GM12864 (cell line): ENCODE measurements at regions not wholly inside any gene's neighbourhood (a gene's known extent, or its start where the extent isn't known, plus 50 kb on each side); places are given as distances from the start of the nearest gene placed in this dataset.
"Not testable (repeated sequence)": the region's sequence is repeated elsewhere in the genome, so short reads cannot be mapped to it uniquely, and the experiment has no call there.

Experiments used
- DNase-seq: peaks from one replicate; pipeline ENCODE4 v3.0.0-alpha.2; 2011; ENCODE audit warnings: low read depth
- H3K4me3 ChIP-seq: 2 replicates; pipeline ENCODE4 v1.5.1; 2011; ENCODE audit warnings: mild to moderate bottlenecking, low read depth, low read length, control low read depth
- CTCF ChIP-seq: IDR thresholded peaks from 2 replicates; pipeline ENCODE4 v1.5.1; 2011; ENCODE audit warnings: low read depth, mild to moderate bottlenecking, moderate library complexity, low read length, control low read depth, inconsistent platforms; ENCODE audit errors: missing control alignments

GRCh38 chr13:103497404-103497803 lies 431.2 kb upstream of the SLC10A2 start:
- H3K4me3 ChIP-seq, result no peak overlapping the region
- DNase-seq, result no peak
- no peak for TF ChIP-seq CTCF

GRCh38 chr13:103487841-103488240 lies 421.6 kb upstream of the SLC10A2 start:
- TF ChIP-seq CTCF, result no peak
- H3K4me3 ChIP-seq, result no peak overlapping the region
- DNase-seq, result no peak

GRCh38 chr13:103473081-103473480 lies 406.9 kb upstream of the SLC10A2 start:
- no peak for TF ChIP-seq CTCF
- DNase-seq, result no peak
- no peak overlapping the region for H3K4me3 ChIP-seq

- no peak for TF ChIP-seq CTCF
- DNase-seq, result no peak
- no peak overlapping the region for H3K4me3 ChIP-seq
Observed at GRCh38 chr13:103471896-103472295, 405.7 kb upstream of the SLC10A2 start.

GRCh38 chr13:103469771-103470170 lies 403.6 kb upstream of the SLC10A2 start:
- no peak for DNase-seq
- H3K4me3 ChIP-seq, result no peak overlapping the region
- TF ChIP-seq CTCF, result no peak

GRCh38 chr13:103466761-103467160 lies 400.5 kb upstream of the SLC10A2 start:
- no peak for DNase-seq
- no peak for TF ChIP-seq CTCF
- H3K4me3 ChIP-seq, result no peak overlapping the region

- not testable (repeated sequence) for DNase-seq, H3K4me3 ChIP-seq
Observed at GRCh38 chr13:103460246-103460645, 394.0 kb upstream of the SLC10A2 start.

GRCh38 chr13:103457050-103457449 lies 390.8 kb upstream of the SLC10A2 start:
- not testable (repeated sequence) for DNase-seq, H3K4me3 ChIP-seq
